Kidney (tissue), 13 donors: ENCODE measurements at regions not wholly inside any gene's neighbourhood (a gene's known extent, or its start where the extent isn't known, plus 50 kb on each side); places are given as distances from the start of the nearest gene placed in this dataset.
A peak's percentile ranks its signal among the peaks of the same experiment; 100 is the strongest.

Source experiments
- DNase-seq, 5 donors: peaks; one replicate each; pipeline ENCODE4 v3.0.0-alpha.2; 2013 to 2020
- FAIRE-seq: peaks from 2 replicates; lab custom pipeline; 2012; peaks lifted over from hg19 to GRCh38; lab: Jason Lieb, UNC
- H3K27ac ChIP-seq, 2 donors: one replicate each; pipeline ENCODE4 v1.7.0; 2013; ENCODE audit warnings: low read depth in 2 of 2, low read length in 2 of 2, inconsistent platforms in 1 of 2
- H3K27me3 ChIP-seq: one replicate; pipeline ENCODE4 v1.7.1; 2013; ENCODE audit warnings: low read length, inconsistent platforms; ENCODE audit not compliant: control insufficient read depth, insufficient read depth
- H3K36me3 ChIP-seq, 3 donors: one replicate each; pipeline versions ENCODE4 v1.7.0 to v1.7.1; 2013; ENCODE audit warnings: low read length in 3 of 3, control low read depth in 1 of 3, inconsistent platforms in 1 of 3; ENCODE audit not compliant: insufficient read depth in 3 of 3, control insufficient read depth in 2 of 3
- H3K4me1 ChIP-seq, 3 donors: one replicate each; pipeline versions ENCODE4 v1.7.0 to v1.7.1; 2013; ENCODE audit warnings: low read length in 3 of 3, inconsistent platforms in 1 of 3, low read depth in 1 of 3; ENCODE audit not compliant: control insufficient read depth in 2 of 3, insufficient read depth in 2 of 3
- H3K4me3 ChIP-seq, 3 donors: one replicate each; pipeline versions ENCODE4 v1.7.0 to v1.8.1; 2013; ENCODE audit warnings: low read length in 3 of 3, control low read depth in 1 of 3, inconsistent platforms in 1 of 3
- H3K9ac ChIP-seq, 3 donors: one replicate each; pipeline versions ENCODE4 v1.7.0 to v1.7.1; 2013; ENCODE audit warnings: low read length in 3 of 3, control low read depth in 1 of 3, inconsistent platforms in 1 of 3
- H3K9me3 ChIP-seq, 3 donors: one replicate each; pipeline versions ENCODE4 v1.7.0 to v1.7.1; 2013; ENCODE audit warnings: low read length in 3 of 3, control low read depth in 1 of 3, inconsistent platforms in 1 of 3; ENCODE audit not compliant: control insufficient read depth in 2 of 3, insufficient read depth in 1 of 3
- CTCF ChIP-seq: IDR thresholded peaks from 3 replicates; pipeline ENCODE4 v1.5.1; 2012; ENCODE audit warnings: mild to moderate bottlenecking, moderate library complexity, borderline replicate concordance; ENCODE audit not compliant: insufficient read depth; ENCODE audit errors: extremely low read depth
- intact Hi-C: fragments of 100-400 bp; cut with DNase I; formaldehyde crosslinking; loops from one replicate; pipeline ENCODE4 v1.11.1; 2022
- donor health status: control.
- donor health status: control.
- donor health status: control.
- donor health status: control.
- donor health status: control.
- donor health status: DM: yes; HTN: yes; CAD: no.
- donor health status: Normal renal cell carcinoma (clear cell type).

GRCh38 chr4:159980826-159981468, 878.1 kb downstream of the RAPGEF2 start:
- peak in 2 of 5 donors; percentile 9 to 20 for DNase-seq
- intact Hi-C loops, result no loop called here

GRCh38 chr4:159981469-159981856, 878.6 kb downstream of the RAPGEF2 start:
- Histone ChIP-seq H3K9ac (no peak overlapping the region), H3K27ac (no peak overlapping the region), H3K9me3 (no peaks in the 10 kb centered on the region), H3K27me3 (no peaks in the 10 kb centered on the region), H3K4me3 (no peak overlapping the region), H3K36me3 (no peaks in the 10 kb centered on the region), H3K4me1 (no peaks in the 10 kb centered on the region)
- DNase-seq (no peak), FAIRE-seq (no peak)
- no peak for TF ChIP-seq CTCF
- intact Hi-C loops, result no loop called here

More at GRCh38 chr4:159980826-159981468, 878.1 kb downstream of the RAPGEF2 start:
- FAIRE-seq, result peak; percentile 21
- H3K27me3 ChIP-seq, result no peaks in the 10 kb centered on the region
- no peak overlapping the region for H3K9ac ChIP-seq
- no peak for TF ChIP-seq CTCF
- H3K4me3 ChIP-seq, result no peak overlapping the region
- no peaks in the 10 kb centered on the region for H3K9me3 ChIP-seq
- no peaks in the 10 kb centered on the region for H3K36me3 ChIP-seq
- no peak overlapping the region for H3K27ac ChIP-seq
- no peaks in the 10 kb centered on the region for H3K4me1 ChIP-seq

- no peak overlapping the region for H3K27ac ChIP-seq
- H3K9ac ChIP-seq, result no peak overlapping the region
- H3K4me1 ChIP-seq, result no peaks in the 10 kb centered on the region
- DNase-seq, result no peak
- FAIRE-seq, result no peak
- H3K9me3 ChIP-seq, result no peaks in the 10 kb centered on the region
- H3K4me3 ChIP-seq, result no peak overlapping the region
- H3K27me3 ChIP-seq, result no peaks in the 10 kb centered on the region
- no peak for TF ChIP-seq CTCF
- intact Hi-C loops, result no loop called here
- no peaks in the 10 kb centered on the region for H3K36me3 ChIP-seq
Measured at GRCh38 chr4:159983082-159983481, 880.2 kb downstream of the RAPGEF2 start.
